ENCODE measurements at regions not wholly inside any gene's neighbourhood (a gene's known extent, or its start where the extent isn't known, plus 50 kb on each side); places are given as distances from the start of the nearest gene placed in this dataset.

DNA sequence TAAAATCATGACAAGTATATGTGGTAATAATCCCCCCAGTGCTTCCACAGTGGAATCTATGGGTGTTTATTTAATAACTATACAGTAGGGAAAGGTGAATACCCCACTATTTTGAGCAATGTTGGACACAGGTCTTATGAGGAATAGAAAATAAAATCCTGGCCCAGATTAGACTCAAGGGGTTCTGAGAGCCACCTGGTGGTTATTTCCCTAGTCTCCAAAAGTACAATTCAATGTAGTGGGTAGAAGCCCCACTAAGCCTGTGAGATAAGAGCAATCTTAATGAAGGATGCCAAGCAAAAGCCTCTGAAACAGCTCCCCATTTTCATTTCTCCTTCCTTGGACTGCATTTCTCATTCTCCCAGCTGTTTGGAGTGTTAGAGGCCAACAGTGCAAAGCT lies 328.2 kb upstream of the NR3C2 start:
- no peaks in the 10 kb centered on the region for H3K27me3 ChIP-seq
- no peaks in the 10 kb centered on the region for H3K4me1 ChIP-seq
- no peak overlapping the region for H3K4me2 ChIP-seq
- no peak for TF ChIP-seq Cebpa-rat (IDR thresholded peaks at IDR 0.05)
- no peaks in the 10 kb centered on the region for H3K9me3 ChIP-seq (replicated peaks in 1 of 11)
- no peak overlapping the region for H3K27ac ChIP-seq
- no peaks in the 10 kb centered on the region for H4K20me1 ChIP-seq
- H3K36me3 ChIP-seq, result no peaks in the 10 kb centered on the region
- H3K9ac ChIP-seq, result no peak overlapping the region
- no peak overlapping the region for H3K4me3 ChIP-seq

GRCh38 chr4:148764720-148765119 lies 322.5 kb upstream of the NR3C2 start:
- no peak for TF ChIP-seq Cebpa-rat (IDR thresholded peaks at IDR 0.05)
- Histone ChIP-seq H3K4me1 (no peaks in the 10 kb centered on the region), H3K4me3 (no peak overlapping the region), H3K36me3 (no peaks in the 10 kb centered on the region), H3K27me3 (no peaks in the 10 kb centered on the region), H3K9me3 (replicated peaks in 1 of 11) (peaks cover 2 to 17% (median 8%) of the 10 kb centered on the region in 11 experiments; a peak in 18 of 22 replicates), H3K27ac (no peak overlapping the region), H3K9ac (no peak overlapping the region), H3K4me2 (no peak overlapping the region), H4K20me1 (no peaks in the 10 kb centered on the region)

- no peaks in the 10 kb centered on the region for H3K27me3 ChIP-seq
- H4K20me1 ChIP-seq, result no peaks in the 10 kb centered on the region
- peaks cover 4 to 16% (median 14%) of the 10 kb centered on the region in 11 experiments; a peak in 18 of 22 replicates for H3K9me3 ChIP-seq (replicated peaks in 1 of 11)
- H3K9ac ChIP-seq, result no peak overlapping the region
- no peak for TF ChIP-seq Cebpa-rat (IDR thresholded peaks at IDR 0.05)
- no peak overlapping the region for H3K4me2 ChIP-seq
- H3K4me1 ChIP-seq, result no peaks in the 10 kb centered on the region
- no peaks in the 10 kb centered on the region for H3K36me3 ChIP-seq
- H3K27ac ChIP-seq, result no peak overlapping the region
- no peak overlapping the region for H3K4me3 ChIP-seq
Observed at GRCh38 chr4:148757171-148757570, 315.0 kb upstream of the NR3C2 start.

- Histone ChIP-seq H4K20me1 (no peaks in the 10 kb centered on the region), H3K36me3 (no peaks in the 10 kb centered on the region), H3K27me3 (no peaks in the 10 kb centered on the region), H3K9me3 (replicated peaks in 1 of 11) (no peaks in the 10 kb centered on the region), H3K4me1 (no peaks in the 10 kb centered on the region), H3K27ac (no peak overlapping the region), H3K4me3 (no peak overlapping the region), H3K4me2 (no peak overlapping the region), H3K9ac (no peak overlapping the region)
- no peak for TF ChIP-seq Cebpa-rat (IDR thresholded peaks at IDR 0.05)
Observed at GRCh38 chr4:148749403-148749802, 307.2 kb upstream of the NR3C2 start.

- no peak for TF ChIP-seq Cebpa-rat (IDR thresholded peaks at IDR 0.05)
- no peak overlapping the region for H3K4me2 ChIP-seq
- H3K9me3 ChIP-seq (replicated peaks in 1 of 11), result no peaks in the 10 kb centered on the region
- no peak overlapping the region for H3K4me3 ChIP-seq
- no peak overlapping the region for H3K9ac ChIP-seq
- no peaks in the 10 kb centered on the region for H3K36me3 ChIP-seq
- H3K27me3 ChIP-seq, result no peaks in the 10 kb centered on the region
- H3K27ac ChIP-seq, result no peak overlapping the region
- H4K20me1 ChIP-seq, result no peaks in the 10 kb centered on the region
- no peaks in the 10 kb centered on the region for H3K4me1 ChIP-seq
Observed at GRCh38 chr4:148747721-148748268, 305.6 kb upstream of the NR3C2 start.

DNA sequence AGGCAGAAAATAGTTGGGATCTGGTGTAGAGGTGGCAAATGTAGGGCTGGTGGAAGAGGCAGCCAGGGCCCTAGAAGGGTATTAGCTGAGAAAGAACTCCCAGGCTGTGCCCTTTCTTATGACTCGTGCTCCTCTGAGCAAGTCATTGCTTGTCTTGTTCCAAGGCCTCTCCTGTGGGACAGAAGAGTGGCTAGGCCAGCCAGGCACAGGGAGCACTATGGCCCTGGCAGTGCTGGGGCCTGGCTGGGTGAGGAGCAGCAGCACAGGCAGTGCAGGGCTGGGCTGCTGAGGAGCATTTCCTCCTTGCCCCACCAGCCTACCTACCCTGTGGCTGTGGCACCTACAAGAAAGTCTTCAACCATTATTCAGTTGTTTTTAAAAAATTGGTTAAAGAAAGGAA lies 298.5 kb upstream of the NR3C2 start:
- no peak overlapping the region for H3K4me3 ChIP-seq
- H3K27ac ChIP-seq, result no peak overlapping the region
- no peak overlapping the region for H3K4me2 ChIP-seq
- no peaks in the 10 kb centered on the region for H3K4me1 ChIP-seq
- no peaks in the 10 kb centered on the region for H3K27me3 ChIP-seq
- H3K9me3 ChIP-seq (replicated peaks in 1 of 11), result peaks cover 0 to 4% (median 0%) of the 10 kb centered on the region in 11 experiments; a peak in 1 of 22 replicates
- H3K9ac ChIP-seq, result no peak overlapping the region
- H3K36me3 ChIP-seq, result no peaks in the 10 kb centered on the region
- no peaks in the 10 kb centered on the region for H4K20me1 ChIP-seq
- no peak for TF ChIP-seq Cebpa-rat (IDR thresholded peaks at IDR 0.05)

GRCh38 chr4:148737061-148737770 lies 295.0 kb upstream of the NR3C2 start:
- no peaks in the 10 kb centered on the region for H3K4me1 ChIP-seq
- no peak overlapping the region for H3K9ac ChIP-seq
- no peak for TF ChIP-seq Cebpa-rat (IDR thresholded peaks at IDR 0.05)
- H3K27ac ChIP-seq, result no peak overlapping the region
- no peaks in the 10 kb centered on the region for H3K36me3 ChIP-seq
- H3K4me2 ChIP-seq, result no peak overlapping the region
- no peaks in the 10 kb centered on the region for H3K27me3 ChIP-seq
- no peak overlapping the region for H3K4me3 ChIP-seq
- H4K20me1 ChIP-seq, result no peaks in the 10 kb centered on the region
- peaks cover 0 to 4% (median 0%) of the 10 kb centered on the region in 11 experiments; a peak in 1 of 22 replicates for H3K9me3 ChIP-seq (replicated peaks in 1 of 11)

DNA sequence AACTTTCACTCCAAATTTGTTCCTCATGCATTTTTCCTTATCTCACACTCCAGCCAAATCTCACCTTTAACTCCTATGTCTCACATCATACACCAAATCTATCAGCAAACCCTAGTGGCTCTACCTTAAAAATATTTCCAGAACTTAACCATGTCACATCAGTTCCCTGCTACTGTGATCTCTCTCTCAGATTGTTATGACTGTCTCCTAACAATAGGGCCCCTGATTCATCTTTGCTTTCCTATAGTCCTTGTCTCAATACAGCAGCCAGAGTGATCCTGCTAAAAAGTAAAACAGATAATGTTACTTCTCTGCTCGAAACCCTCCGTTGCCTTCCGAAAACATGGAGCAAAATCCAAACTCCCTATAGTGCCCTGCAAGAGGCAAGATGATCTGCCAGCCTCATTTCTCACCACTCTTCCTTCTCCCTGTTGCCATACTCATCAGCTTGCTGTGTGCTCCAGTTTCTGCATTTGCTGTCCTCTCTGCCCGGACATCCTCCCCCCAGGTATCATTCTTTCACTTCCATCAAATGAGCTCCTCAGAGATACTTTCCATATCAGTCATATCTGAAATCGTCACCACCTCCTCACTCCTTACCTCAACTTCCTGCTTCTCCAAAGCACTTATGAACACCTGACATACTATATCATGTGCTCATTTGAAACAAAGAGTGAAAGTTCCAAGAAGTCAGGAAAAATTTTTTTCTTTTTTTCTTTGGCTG lies 293.4 kb upstream of the NR3C2 start:
- no peak overlapping the region for H3K4me3 ChIP-seq
- no peaks in the 10 kb centered on the region for H3K27me3 ChIP-seq
- no peak for TF ChIP-seq Cebpa-rat (IDR thresholded peaks at IDR 0.05)
- H3K9ac ChIP-seq, result no peak overlapping the region
- H3K9me3 ChIP-seq (replicated peaks in 1 of 11), result no peaks in the 10 kb centered on the region
- no peaks in the 10 kb centered on the region for H3K36me3 ChIP-seq
- H3K4me1 ChIP-seq, result no peaks in the 10 kb centered on the region
- no peaks in the 10 kb centered on the region for H4K20me1 ChIP-seq
- no peak overlapping the region for H3K27ac ChIP-seq
- H3K4me2 ChIP-seq, result no peak overlapping the region

DNA sequence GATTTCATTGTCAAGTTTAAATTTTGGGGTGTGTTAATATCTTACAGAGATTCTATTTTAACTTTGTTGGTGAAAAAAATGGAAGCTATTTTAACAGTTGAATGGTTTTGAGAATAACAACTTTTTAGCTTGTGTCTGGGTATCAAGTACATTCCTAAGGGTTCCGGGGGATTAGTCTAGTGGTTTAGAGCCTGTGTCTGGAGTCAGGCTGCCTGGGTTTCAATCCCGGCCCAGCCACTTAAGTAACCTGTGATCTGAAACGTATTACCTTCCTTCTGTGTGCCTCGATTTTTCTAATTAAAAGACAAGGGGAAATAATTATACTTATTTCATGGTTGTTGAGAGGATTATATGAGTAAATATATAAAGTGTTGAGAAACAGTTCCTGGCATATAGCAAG lies 288.6 kb upstream of the NR3C2 start:
- TF ChIP-seq Cebpa-rat (IDR thresholded peaks at IDR 0.05), result no peak
- no peaks in the 10 kb centered on the region for H4K20me1 ChIP-seq
- H3K27ac ChIP-seq, result no peak overlapping the region
- H3K9me3 ChIP-seq (replicated peaks in 1 of 11), result no peaks in the 10 kb centered on the region
- H3K4me3 ChIP-seq, result no peak overlapping the region
- no peak overlapping the region for H3K4me2 ChIP-seq
- no peaks in the 10 kb centered on the region for H3K4me1 ChIP-seq
- no peak overlapping the region for H3K9ac ChIP-seq
- H3K27me3 ChIP-seq, result no peaks in the 10 kb centered on the region
- no peaks in the 10 kb centered on the region for H3K36me3 ChIP-seq
